Spleen (tissue), 11 donors: ENCODE measurements at regions not wholly inside any gene's neighbourhood (a gene's known extent, or its start where the extent isn't known, plus 50 kb on each side); places are given as distances from the start of the nearest gene placed in this dataset.

Experiments
- DNase-seq: peaks from one replicate; pipeline ENCODE4 v3.0.0-alpha.2; 2020
- H3K27ac ChIP-seq, 8 donors: fragments of 200-600 bp; sonication (generic) in 7 of 8; 1 replicate in 4 of 8; 2 replicates in 4 of 8; pipeline versions ENCODE4 v1.5.0 to v1.8.0; 2016 to 2021; ENCODE audit warnings: inconsistent platforms in 4 of 8, mild to moderate bottlenecking in 4 of 8, moderate library complexity in 1 of 8
- H3K27me3 ChIP-seq, 7 donors: fragments of 200-600 bp; sonication (generic) in 6 of 7; replicated peaks in 1 of 7; 1 replicate in 4 of 7; 2 replicates in 3 of 7; pipeline versions ENCODE4 v1.5.0 to v1.8.0; 2016 to 2021; ENCODE audit warnings: inconsistent platforms in 3 of 7, mild to moderate bottlenecking in 1 of 7
- H3K36me3 ChIP-seq, 6 donors: fragments of 200-600 bp; sonication (generic) in 5 of 6; 1 replicate in 4 of 6; 2 replicates in 2 of 6; pipeline versions ENCODE4 v1.5.0 to v1.8.0; 2016 to 2021; ENCODE audit warnings: inconsistent platforms in 2 of 6
- H3K4me1 ChIP-seq, 6 donors: fragments of 200-600 bp; sonication (generic) in 5 of 6; 1 replicate in 3 of 6; 2 replicates in 3 of 6; pipeline versions ENCODE4 v1.5.0 to v1.8.0; 2016 to 2021; ENCODE audit warnings: inconsistent platforms in 3 of 6
- H3K4me3 ChIP-seq, 8 donors: fragments of 200-600 bp; sonication (generic) in 7 of 8; 1 replicate in 4 of 8; 2 replicates in 4 of 8; pipeline versions ENCODE4 v1.5.0 to v1.8.0; 2016 to 2021; ENCODE audit warnings: inconsistent platforms in 4 of 8, mild to moderate bottlenecking in 4 of 8, moderate library complexity in 2 of 8
- H3K9me3 ChIP-seq, 8 donors: fragments of 200-600 bp; sonication (generic) in 7 of 8; 1 replicate in 4 of 8; 2 replicates in 4 of 8; pipeline versions ENCODE4 v1.5.0 to v1.8.0; 2016 to 2021; ENCODE audit warnings: inconsistent platforms in 4 of 8
- POLR2A ChIP-seq, 3 donors: fragments of 450-650 bp; IDR thresholded peaks; one replicate each; pipeline ENCODE4 v1.5.1; 2017; ENCODE audit warnings: antibody characterized with exemption in 3 of 3, mild to moderate bottlenecking in 1 of 3
- POLR2AphosphoS5 ChIP-seq, 3 donors: sonication (generic); formaldehyde crosslinking; IDR thresholded peaks; one replicate each; pipeline ENCODE4 v1.5.1; 2017; ENCODE audit warnings: antibody characterized with exemption in 3 of 3
- WGBS, 5 donors: extraction: QIAGEN DNeasy Blood & Tissue Kit in 3 of 5; methylation state at CpG; one replicate each; pipeline versions ENCODE4 v1.1.5 to v1.1.7; 2013 to 2018; 5-methylcytosine and 5-hydroxymethylcytosine counted together
- intact Hi-C: fragments of 100-400 bp; cut with DNase I; formaldehyde crosslinking; loops from one replicate; pipeline ENCODE4 v1.15.0; 2023; ENCODE audit warnings: low total_unique reads
- TF ChIP-seq, protein P1 (sequence below), 11 experiments: fragments of 200-600 bp in 7 of 11; fragments of 450-650 bp in 4 of 11; sonication (generic) in 4 of 11; IDR thresholded peaks in 8 of 11; conservative IDR thresholded peaks in 3 of 11; 1 replicate in 7 of 11; 2 replicates in 4 of 11; pipeline versions ENCODE4 v1.4.0 to v1.8.0; 2016 to 2021; ENCODE audit warnings: antibody characterized with exemption in 11 of 11, inconsistent platforms in 4 of 11, mild to moderate bottlenecking in 1 of 11
- donor health status: healthy with polysubstance abuse.
- donor health status: DM: no; HTN: no; CAD: no; lungs with moderate emphysema.
- donor health status: DM: no; HTN: no; CAD: no.
- donor health status: Bipolar disorder and iron deficiency.
- donor health status: healthy.
- donor health status: DM: no; HTN: no; CAD: no.
- donor health status: DM: yes; HTN: yes; CAD: no.

GRCh38 chr5:147177125-147177840 is 57.5 kb upstream of the STK32A start:
- H3K9me3 ChIP-seq = no peaks in the 10 kb centered on the region
- no peaks in the 10 kb centered on the region for H3K4me1 ChIP-seq
- TF ChIP-seq POLR2A (IDR thresholded peaks at IDR 0.05) (no peak), POLR2AphosphoS5 (IDR thresholded peaks at IDR 0.05) (no peak)
- TF ChIP-seq, protein P1, sequence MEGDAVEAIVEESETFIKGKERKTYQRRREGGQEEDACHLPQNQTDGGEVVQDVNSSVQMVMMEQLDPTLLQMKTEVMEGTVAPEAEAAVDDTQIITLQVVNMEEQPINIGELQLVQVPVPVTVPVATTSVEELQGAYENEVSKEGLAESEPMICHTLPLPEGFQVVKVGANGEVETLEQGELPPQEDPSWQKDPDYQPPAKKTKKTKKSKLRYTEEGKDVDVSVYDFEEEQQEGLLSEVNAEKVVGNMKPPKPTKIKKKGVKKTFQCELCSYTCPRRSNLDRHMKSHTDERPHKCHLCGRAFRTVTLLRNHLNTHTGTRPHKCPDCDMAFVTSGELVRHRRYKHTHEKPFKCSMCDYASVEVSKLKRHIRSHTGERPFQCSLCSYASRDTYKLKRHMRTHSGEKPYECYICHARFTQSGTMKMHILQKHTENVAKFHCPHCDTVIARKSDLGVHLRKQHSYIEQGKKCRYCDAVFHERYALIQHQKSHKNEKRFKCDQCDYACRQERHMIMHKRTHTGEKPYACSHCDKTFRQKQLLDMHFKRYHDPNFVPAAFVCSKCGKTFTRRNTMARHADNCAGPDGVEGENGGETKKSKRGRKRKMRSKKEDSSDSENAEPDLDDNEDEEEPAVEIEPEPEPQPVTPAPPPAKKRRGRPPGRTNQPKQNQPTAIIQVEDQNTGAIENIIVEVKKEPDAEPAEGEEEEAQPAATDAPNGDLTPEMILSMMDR (IDR thresholded peaks at IDR 0.05 in 8 of 11, conservative IDR thresholded peaks at IDR 0.05 in 3 of 11) = no peak
- no peaks in the 10 kb centered on the region for H3K36me3 ChIP-seq
- no peaks in the 10 kb centered on the region for H3K27me3 ChIP-seq
- intact Hi-C loops = no loop called here
- no peak for DNase-seq
- H3K4me3 ChIP-seq = no peak overlapping the region
- no peak overlapping the region for H3K27ac ChIP-seq
- WGBS, 5 donors = 58 to 77% (median 65%) methylated on average over 6 of the region's 6 CpGs

DNA sequence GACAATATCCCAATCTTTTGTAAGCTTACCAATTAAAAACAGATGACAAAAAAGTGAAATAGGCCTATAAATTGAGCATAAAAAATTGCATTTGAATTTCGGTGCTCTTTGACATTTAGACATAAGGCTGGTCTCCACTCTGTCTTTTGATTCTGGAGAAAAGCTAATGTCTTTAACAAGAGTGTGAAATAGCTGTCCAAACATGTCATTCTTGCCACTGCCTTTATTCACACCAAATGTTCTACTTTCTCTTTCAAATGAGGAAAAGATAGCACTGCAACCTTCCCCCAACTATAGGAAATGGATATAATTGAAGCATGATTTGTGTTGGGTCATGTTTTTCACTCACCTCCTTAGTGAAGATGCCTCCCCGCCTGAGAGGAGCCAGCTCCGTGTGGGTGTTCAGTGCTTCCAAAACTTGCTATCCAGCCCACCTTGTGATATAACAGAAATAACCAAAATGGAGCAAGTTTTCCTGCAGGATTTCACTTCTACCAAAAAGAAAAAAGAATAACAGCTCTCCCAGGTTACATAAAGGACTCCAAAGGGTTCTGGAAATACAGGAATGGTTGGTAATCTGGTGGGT is 55.2 kb upstream of the STK32A start:
- Histone ChIP-seq H3K36me3 (no peaks in the 10 kb centered on the region), H3K27ac (no peak overlapping the region), H3K4me1 (no peaks in the 10 kb centered on the region), H3K4me3 (no peak overlapping the region), H3K27me3 (no peaks in the 10 kb centered on the region), H3K9me3 (no peaks in the 10 kb centered on the region)
- intact Hi-C loops = no loop called here
- no peak for DNase-seq
- TF ChIP-seq, protein P1 (IDR thresholded peaks at IDR 0.05 in 8 of 11, conservative IDR thresholded peaks at IDR 0.05 in 3 of 11) = no peak
- no peak for TF ChIP-seq POLR2AphosphoS5 (IDR thresholded peaks at IDR 0.05)
- no peak for TF ChIP-seq POLR2A (IDR thresholded peaks at IDR 0.05)
- 66 to 78% (median 74%) methylated on average over 3 of the region's 3 CpGs for WGBS, 5 donors

- H3K36me3 ChIP-seq = no peaks in the 10 kb centered on the region
- H3K4me1 ChIP-seq = no peaks in the 10 kb centered on the region
- 69 to 89% (median 85%) methylated on average over 4 of the region's 4 CpGs for WGBS, 5 donors
- no peak for DNase-seq
- no peak overlapping the region for H3K4me3 ChIP-seq
- H3K27me3 ChIP-seq = no peaks in the 10 kb centered on the region
- H3K9me3 ChIP-seq = peaks cover 0 to 5% (median 0%) of the 10 kb centered on the region in 8 donors
- TF ChIP-seq POLR2A (IDR thresholded peaks at IDR 0.05) (no peak), POLR2AphosphoS5 (IDR thresholded peaks at IDR 0.05) (no peak)
- TF ChIP-seq, protein P1 (IDR thresholded peaks at IDR 0.05 in 8 of 11, conservative IDR thresholded peaks at IDR 0.05 in 3 of 11) = no peak
- intact Hi-C loops = no loop called here
- H3K27ac ChIP-seq = no peak overlapping the region
These were observed 54.1 kb upstream of the STK32A start for GRCh38 chr5:147180751-147181150.
